Osteoblast (primary cell): ENCODE measurements at regions not wholly inside any gene's neighbourhood (a gene's known extent, or its start where the extent isn't known, plus 50 kb on each side); places are given as distances from the start of the nearest gene placed in this dataset.

Experiments
- DNase-seq: peaks from one replicate; pipeline ENCODE4 v3.0.0; 2011; ENCODE audit warnings: low spot score, mixed read lengths; ENCODE audit not compliant: insufficient read length; ENCODE audit errors: missing footprints
- H2AFZ ChIP-seq: 2 replicates; pipeline ENCODE4 v1.6.0; 2011; ENCODE audit warnings: mild to moderate bottlenecking, low read length
- H3K27ac ChIP-seq: 2 replicates; pipeline ENCODE4 v1.5.1; 2011; ENCODE audit warnings: mild to moderate bottlenecking, low read depth, low read length, moderate library complexity
- H3K27me3 ChIP-seq: 2 replicates; pipeline ENCODE4 v1.6.0; 2012; ENCODE audit warnings: mild to moderate bottlenecking, control low read depth, inconsistent platforms, low read length, moderate library complexity; ENCODE audit not compliant: insufficient read depth
- H3K36me3 ChIP-seq: 2 replicates; pipeline ENCODE4 v1.5.1; 2011; ENCODE audit warnings: mild to moderate bottlenecking, low read length, control low read depth, moderate library complexity; ENCODE audit not compliant: insufficient read depth
- H3K4me1 ChIP-seq: 2 replicates; pipeline ENCODE4 v1.5.1; 2011; ENCODE audit warnings: mild to moderate bottlenecking, low read length, control low read depth, moderate library complexity; ENCODE audit not compliant: insufficient read depth
- H3K4me2 ChIP-seq: 2 replicates; pipeline ENCODE4 v1.6.0; 2011; ENCODE audit warnings: mild to moderate bottlenecking, low read length; ENCODE audit not compliant: insufficient read depth
- H3K4me3 ChIP-seq: fragments of 200-600 bp; sonication (generic); 3 replicates; pipeline ENCODE4 v1.5.1; 2012; ENCODE audit warnings: mild to moderate bottlenecking, low read length, inconsistent platforms; ENCODE audit not compliant: insufficient read depth
- H3K79me2 ChIP-seq: 2 replicates; pipeline ENCODE4 v1.6.0; 2012; ENCODE audit warnings: mild to moderate bottlenecking, low read length, control low read depth, inconsistent platforms; ENCODE audit not compliant: insufficient read depth
- H3K9me3 ChIP-seq: 2 replicates; pipeline ENCODE4 v1.5.1; 2011; ENCODE audit warnings: low read depth, low read length, control low read depth
- H4K20me1 ChIP-seq: 2 replicates; pipeline ENCODE4 v1.6.0; 2012; ENCODE audit warnings: mild to moderate bottlenecking, low read length, control low read depth; ENCODE audit not compliant: insufficient read depth
- CTCF ChIP-seq: IDR thresholded peaks from 2 replicates; pipeline ENCODE4 v1.5.1; 2011; ENCODE audit warnings: mild to moderate bottlenecking, low read depth, low read length, moderate library complexity; ENCODE audit errors: extremely low read depth

- H3K36me3 ChIP-seq: no peaks in the 10 kb centered on the region
- H3K4me2 ChIP-seq: no peak overlapping the region
- DNase-seq: no peak
- H3K4me1 ChIP-seq: no peaks in the 10 kb centered on the region
- no peaks in the 10 kb centered on the region for H3K9me3 ChIP-seq
- H2AFZ ChIP-seq: no peak overlapping the region
- no peak for TF ChIP-seq CTCF
- no peaks in the 10 kb centered on the region for H3K27me3 ChIP-seq
- H3K4me3 ChIP-seq: no peak overlapping the region
- no peak overlapping the region for H3K27ac ChIP-seq
- H4K20me1 ChIP-seq: no peaks in the 10 kb centered on the region
- H3K79me2 ChIP-seq: no peaks in the 10 kb centered on the region
Measured at GRCh38 chr6:88311561-88311960, 145.4 kb upstream of the CNR1 start.

- peaks cover 16% of the 10 kb centered on the region for H3K4me1 ChIP-seq
- no peak for DNase-seq
- no peak overlapping the region for H2AFZ ChIP-seq
- H3K4me3 ChIP-seq: no peak overlapping the region
- no peaks in the 10 kb centered on the region for H3K9me3 ChIP-seq
- H3K27ac ChIP-seq: no peak overlapping the region
- H3K79me2 ChIP-seq: no peaks in the 10 kb centered on the region
- no peaks in the 10 kb centered on the region for H3K27me3 ChIP-seq
- H3K4me2 ChIP-seq: no peak overlapping the region
- no peaks in the 10 kb centered on the region for H3K36me3 ChIP-seq
- TF ChIP-seq CTCF: no peak
- no peaks in the 10 kb centered on the region for H4K20me1 ChIP-seq
Measured at GRCh38 chr6:88304520-88304919, 138.4 kb upstream of the CNR1 start.

GRCh38 chr6:88302769-88303225 is 136.7 kb upstream of the CNR1 start:
- TF ChIP-seq CTCF: no peak
- Histone ChIP-seq H3K4me2 (no peak overlapping the region), H3K79me2 (no peaks in the 10 kb centered on the region), H3K27ac (no peak overlapping the region), H3K9me3 (no peaks in the 10 kb centered on the region), H3K4me1 (peaks cover 16% of the 10 kb centered on the region), H3K27me3 (no peaks in the 10 kb centered on the region), H4K20me1 (no peaks in the 10 kb centered on the region), H2AFZ (no peak overlapping the region), H3K4me3 (no peak overlapping the region), H3K36me3 (no peaks in the 10 kb centered on the region)
- no peak for DNase-seq

- no peak overlapping the region for H2AFZ ChIP-seq
- H3K79me2 ChIP-seq: no peaks in the 10 kb centered on the region
- no peaks in the 10 kb centered on the region for H4K20me1 ChIP-seq
- no peaks in the 10 kb centered on the region for H3K27me3 ChIP-seq
- no peak overlapping the region for H3K4me2 ChIP-seq
- DNase-seq: no peak
- peaks cover 16% of the 10 kb centered on the region for H3K4me1 ChIP-seq
- H3K27ac ChIP-seq: no peak overlapping the region
- H3K9me3 ChIP-seq: no peaks in the 10 kb centered on the region
- H3K36me3 ChIP-seq: no peaks in the 10 kb centered on the region
- no peak for TF ChIP-seq CTCF
- no peak overlapping the region for H3K4me3 ChIP-seq
Measured at GRCh38 chr6:88301888-88302768, 136.0 kb upstream of the CNR1 start.
